ENCODE measurements at regions not wholly inside any gene's neighbourhood (a gene's known extent, or its start where the extent isn't known, plus 50 kb on each side); places are given as distances from the start of the nearest gene placed in this dataset.

GRCh38 chr11:116471608-116472256 is 301.1 kb downstream of the BUD13 start:
- H3K4me2 ChIP-seq (replicated peaks; ENCODE audit: extremely low read depth, low read length, poor library complexity, severe bottlenecking) = no peak overlapping the region
- Mint-ChIP-seq H3K9me3 (peaks cover 0 to 6% (median 0%) of the 10 kb centered on the region in 7 donors), H3K27me3 (ENCODE audit: low read depth in 3 of 3) (peaks cover 6 to 16% (median 14%) of the 10 kb centered on the region in 3 donors)

GRCh38 chr11:116468699-116469098 is 304.1 kb downstream of the BUD13 start:
- no peaks in the 10 kb centered on the region for H4K20me1 ChIP-seq (ENCODE audit: insufficient read depth, low read length)
- no peak overlapping the region for H3K9ac ChIP-seq (ENCODE audit: insufficient read depth, low read length, poor library complexity, severe bottlenecking)
- peaks cover 2% of the 10 kb centered on the region in 2 donors for H3K27me3 ChIP-seq (ENCODE audit: control insufficient read depth in 2 of 2, insufficient read depth in 2 of 2, low read length in 2 of 2)
- intact Hi-C loops (cut with micrococcal nuclease) = no loop called here
- no peaks in the 10 kb centered on the region for H3K36me3 Mint-ChIP-seq
- H2AFZ ChIP-seq (ENCODE audit: insufficient read depth, low read depth, low read length, poor library complexity, severe bottlenecking) = no peak overlapping the region
- no peaks in the 10 kb centered on the region for H3K36me3 ChIP-seq (replicated peaks in 1 of 2; ENCODE audit: control insufficient read depth in 1 of 2, insufficient read depth in 2 of 2, low read length in 2 of 2)
- H3K79me2 ChIP-seq (ENCODE audit: insufficient read depth, low read length) = no peaks in the 10 kb centered on the region
- no peaks in the 10 kb centered on the region for H3K4me1 Mint-ChIP-seq
- H3K9me3 ChIP-seq (replicated peaks in 1 of 2; ENCODE audit: control insufficient read depth in 1 of 2, insufficient read depth in 1 of 2, low read length in 2 of 2) = no peaks in the 10 kb centered on the region
- TF ChIP-seq CTCF (IDR thresholded peaks at IDR 0.05) = no peak
- DNase-seq = no peak
- H3K9me3 Mint-ChIP-seq = peaks cover 0 to 6% (median 0%) of the 10 kb centered on the region in 7 donors
- H3K27me3 Mint-ChIP-seq (ENCODE audit: low read depth in 3 of 3) = peaks cover 2 to 10% (median 8%) of the 10 kb centered on the region in 3 donors
- H3K27ac Mint-ChIP-seq = no peak overlapping the region
- 40% methylated on average over 2 of the region's 2 CpGs for WGBS (ENCODE audit: insufficient coverage)
- H3K4me3 ChIP-seq (replicated peaks in 1 of 3; ENCODE audit: low read depth in 2 of 3, low read length in 3 of 3) = no peak overlapping the region
- H3K4me2 ChIP-seq (replicated peaks; ENCODE audit: extremely low read depth, low read length, poor library complexity, severe bottlenecking) = no peak overlapping the region
- H3K27ac ChIP-seq (ENCODE audit: low read depth in 1 of 2, low read length in 2 of 2) = no peak overlapping the region
- no peaks in the 10 kb centered on the region for H3K4me1 ChIP-seq (ENCODE audit: control insufficient read depth in 1 of 2, insufficient read depth in 2 of 2, low read length in 2 of 2)
- H3K4me3 Mint-ChIP-seq = no peak overlapping the region

More at GRCh38 chr11:116471608-116472256, 301.1 kb downstream of the BUD13 start:
- Histone ChIP-seq H2AFZ (ENCODE audit: insufficient read depth, low read depth, low read length, poor library complexity, severe bottlenecking) (no peak overlapping the region), H3K4me1 (ENCODE audit: control insufficient read depth in 1 of 2, insufficient read depth in 2 of 2, low read length in 2 of 2) (no peaks in the 10 kb centered on the region), H3K27me3 (ENCODE audit: control insufficient read depth in 2 of 2, insufficient read depth in 2 of 2, low read length in 2 of 2) (peaks cover 0 to 2% of the 10 kb centered on the region in 2 donors), H4K20me1 (ENCODE audit: insufficient read depth, low read length) (no peaks in the 10 kb centered on the region), H3K4me3 (replicated peaks in 1 of 3; ENCODE audit: low read depth in 2 of 3, low read length in 3 of 3) (no peak overlapping the region), H3K79me2 (ENCODE audit: insufficient read depth, low read length) (no peaks in the 10 kb centered on the region), H3K9ac (ENCODE audit: insufficient read depth, low read length, poor library complexity, severe bottlenecking) (no peak overlapping the region), H3K9me3 (replicated peaks in 1 of 2; ENCODE audit: control insufficient read depth in 1 of 2, insufficient read depth in 1 of 2, low read length in 2 of 2) (no peaks in the 10 kb centered on the region), H3K27ac (ENCODE audit: low read depth in 1 of 2, low read length in 2 of 2) (no peak overlapping the region), H3K36me3 (replicated peaks in 1 of 2; ENCODE audit: control insufficient read depth in 1 of 2, insufficient read depth in 2 of 2, low read length in 2 of 2) (no peaks in the 10 kb centered on the region)
- no CpG with 5 or more reads among the region's 3 CpGs for WGBS (ENCODE audit: insufficient coverage)
- intact Hi-C loops (cut with micrococcal nuclease) = no loop called here
- TF ChIP-seq CTCF (IDR thresholded peaks at IDR 0.05) = no peak
- Mint-ChIP-seq H3K27ac (no peak overlapping the region), H3K4me3 (no peak overlapping the region), H3K36me3 (no peaks in the 10 kb centered on the region), H3K4me1 (no peaks in the 10 kb centered on the region)
- no peak for DNase-seq

All from CD14-positive monocyte (primary cell).